Activated naive CD8-positive, alpha-beta T cell (primary cell): ENCODE measurements at regions not wholly inside any gene's neighbourhood (a gene's known extent, or its start where the extent isn't known, plus 50 kb on each side); places are given as distances from the start of the nearest gene placed in this dataset.
"Not testable (repeated sequence)": the region's sequence is repeated elsewhere in the genome, so short reads cannot be mapped to it uniquely, and the experiment has no call there.

Source experiments
- H3K27ac Mint-ChIP-seq: one replicate; pipeline ENCODE4 v1.8.0; 2021; ENCODE audit warnings: mixed read lengths
- H3K27me3 Mint-ChIP-seq: one replicate; pipeline ENCODE4 v1.8.0; 2021; ENCODE audit warnings: mixed read lengths
- H3K36me3 Mint-ChIP-seq: one replicate; pipeline ENCODE4 v1.8.0; 2021; ENCODE audit warnings: mixed read lengths
- H3K4me1 Mint-ChIP-seq: one replicate; pipeline ENCODE4 v1.8.0; 2021; ENCODE audit warnings: low read depth, mixed read lengths
- H3K4me3 Mint-ChIP-seq: one replicate; pipeline ENCODE4 v1.8.0; 2021; ENCODE audit warnings: mild to moderate bottlenecking, mixed read lengths
- H3K9me3 Mint-ChIP-seq: one replicate; pipeline ENCODE4 v1.8.0; 2021; ENCODE audit warnings: low read depth, mixed read lengths

DNA sequence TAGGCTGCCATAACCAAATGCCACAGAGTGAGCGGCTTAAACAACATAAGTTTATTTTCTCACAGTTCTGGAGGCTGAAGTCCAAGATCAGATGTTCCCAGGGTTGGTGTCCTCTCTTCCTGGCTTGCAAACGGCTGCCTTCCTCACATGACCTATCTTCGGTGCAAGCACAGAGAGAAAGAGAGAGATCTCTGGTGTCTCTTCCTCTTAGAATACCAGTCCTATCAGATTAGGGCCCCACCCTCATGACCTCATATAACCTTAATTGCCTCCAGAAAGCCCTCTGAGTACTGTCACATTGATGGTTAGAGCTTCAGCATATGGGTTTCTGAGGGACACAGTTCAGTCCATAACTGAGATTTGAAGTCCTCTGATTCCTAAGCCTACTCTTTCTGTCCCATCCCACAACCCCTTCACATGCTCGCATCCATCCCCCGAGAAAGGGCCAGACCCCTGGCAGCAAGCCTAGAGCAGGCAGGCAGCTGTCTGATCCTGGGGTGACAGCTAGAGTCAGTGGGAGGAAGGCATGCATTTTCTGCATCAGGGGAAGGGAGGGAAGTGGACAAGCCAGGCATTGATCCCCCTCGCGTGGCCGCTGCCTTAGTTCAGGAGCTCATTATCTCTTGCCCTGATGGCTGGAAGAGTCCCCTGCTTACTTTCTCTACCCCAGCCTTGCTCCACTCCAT, 114.1 kb downstream of the FAR1 start:
- peaks cover 1% of the 10 kb centered on the region for H3K4me1 Mint-ChIP-seq

DNA sequence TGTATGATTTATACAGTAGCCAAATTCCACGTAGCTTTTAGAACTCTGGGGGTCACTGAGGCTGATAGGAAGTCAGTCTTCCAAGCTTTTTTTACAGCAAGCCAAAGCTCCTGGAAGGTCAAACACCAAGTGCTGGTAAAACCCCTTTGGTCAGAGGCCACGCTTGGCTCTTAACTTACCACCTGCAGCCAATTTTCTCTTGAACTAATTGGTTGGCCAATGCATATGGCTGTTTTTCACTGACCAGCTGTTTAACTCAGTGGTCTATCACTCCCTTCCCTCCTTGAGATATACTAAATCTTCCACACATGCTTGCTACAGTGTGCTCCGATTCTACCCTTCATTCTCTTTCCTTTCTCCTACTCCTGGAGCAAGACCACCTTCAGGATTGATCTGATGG, 116.0 kb downstream of the FAR1 start:
- Mint-ChIP-seq H3K36me3 (no peaks in the 10 kb centered on the region), H3K4me1 (no peaks in the 10 kb centered on the region), H3K9me3 (no peaks in the 10 kb centered on the region), H3K27me3 (no peaks in the 10 kb centered on the region), H3K4me3 (no peak overlapping the region), H3K27ac (no peak overlapping the region)

More for the DNA sequence above, 114.1 kb downstream of the FAR1 start:
- H3K36me3 Mint-ChIP-seq, result no peaks in the 10 kb centered on the region
- no peak overlapping the region for H3K4me3 Mint-ChIP-seq
- H3K9me3 Mint-ChIP-seq, result no peaks in the 10 kb centered on the region
- H3K27me3 Mint-ChIP-seq, result no peaks in the 10 kb centered on the region
- H3K27ac Mint-ChIP-seq, result no peak overlapping the region

- Mint-ChIP-seq H3K27ac (no peak overlapping the region), H3K36me3 (no peaks in the 10 kb centered on the region), H3K4me3 (no peak overlapping the region), H3K27me3 (no peaks in the 10 kb centered on the region), H3K9me3 (no peaks in the 10 kb centered on the region), H3K4me1 (no peaks in the 10 kb centered on the region)
These were observed 116.4 kb downstream of the FAR1 start for GRCh38 chr11:13784855-13785254.

DNA sequence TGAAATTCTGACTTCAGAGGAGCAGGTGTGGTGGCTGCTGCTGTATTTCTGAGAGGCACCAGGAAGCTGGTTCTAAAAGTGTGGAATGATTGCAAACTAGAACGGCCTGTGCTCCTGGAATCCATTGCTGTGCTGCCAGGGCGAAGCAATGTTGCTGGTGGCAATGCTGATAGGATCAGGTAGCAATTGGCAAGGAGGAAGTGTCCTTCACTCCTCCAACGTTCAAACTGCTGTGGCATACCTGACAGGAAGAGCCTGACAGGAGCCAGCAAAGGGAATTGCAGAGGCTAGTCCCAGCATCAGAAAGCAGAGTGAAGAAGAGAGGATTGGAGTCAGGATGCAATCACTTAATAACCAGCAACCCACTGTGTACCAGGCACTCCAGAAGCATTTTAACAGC, 118.2 kb downstream of the FAR1 start:
- Mint-ChIP-seq H3K9me3 (no peaks in the 10 kb centered on the region), H3K27ac (no peak overlapping the region), H3K4me3 (no peak overlapping the region), H3K4me1 (no peaks in the 10 kb centered on the region), H3K27me3 (peaks cover 2% of the 10 kb centered on the region), H3K36me3 (no peaks in the 10 kb centered on the region)

- not testable (repeated sequence) for H3K27ac Mint-ChIP-seq, H3K4me3 Mint-ChIP-seq, H3K36me3 Mint-ChIP-seq, H3K4me1 Mint-ChIP-seq, H3K9me3 Mint-ChIP-seq, H3K27me3 Mint-ChIP-seq
These were observed 129.1 kb downstream of the FAR1 start for GRCh38 chr11:13797616-13798015.

DNA sequence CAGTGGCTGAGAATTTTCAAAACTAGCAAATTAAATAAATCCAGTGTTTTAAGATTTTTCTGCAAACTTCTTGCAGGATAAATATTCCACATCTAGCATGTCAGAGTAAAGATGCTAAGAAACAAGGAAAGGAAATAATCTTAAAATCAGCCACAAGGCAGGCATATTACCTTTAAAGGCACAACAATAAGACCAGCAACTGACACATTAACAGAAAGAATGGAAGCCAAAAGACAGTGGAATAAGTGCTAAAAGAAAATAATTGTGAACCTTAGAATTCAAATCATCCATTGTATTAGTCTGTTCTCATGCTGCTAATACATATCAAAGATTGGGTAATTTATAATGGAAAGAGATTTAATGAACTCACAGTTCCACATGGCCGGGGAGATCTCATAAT, 132.4 kb downstream of the FAR1 start:
- Mint-ChIP-seq H3K27ac (no peak overlapping the region), H3K4me3 (no peak overlapping the region), H3K27me3 (no peaks in the 10 kb centered on the region), H3K9me3 (peaks cover 16% of the 10 kb centered on the region), H3K4me1 (no peaks in the 10 kb centered on the region), H3K36me3 (peaks cover 11% of the 10 kb centered on the region)

DNA sequence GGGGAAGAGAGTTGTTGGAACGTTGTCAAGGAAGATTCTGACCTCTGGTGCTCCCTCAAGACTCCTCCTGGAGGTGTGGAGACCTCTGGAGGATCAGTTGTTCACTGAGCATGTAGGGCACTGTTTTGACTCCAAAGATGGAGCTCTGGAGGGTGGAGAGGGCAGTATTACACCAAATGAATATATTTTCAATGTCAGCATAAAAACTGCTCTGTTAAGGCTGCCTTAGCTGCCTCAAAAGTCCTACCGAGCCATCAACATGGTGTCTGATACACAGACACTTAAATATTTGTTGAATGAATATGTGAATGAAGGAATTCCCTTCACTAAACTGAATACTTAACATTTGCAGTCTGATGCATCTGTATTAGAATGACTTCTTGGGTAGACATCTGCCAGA, 144.2 kb upstream of the SPON1 start:
- peaks cover 10% of the 10 kb centered on the region for H3K9me3 Mint-ChIP-seq
- no peak overlapping the region for H3K27ac Mint-ChIP-seq
- peaks cover 3% of the 10 kb centered on the region for H3K4me1 Mint-ChIP-seq
- no peaks in the 10 kb centered on the region for H3K27me3 Mint-ChIP-seq
- H3K4me3 Mint-ChIP-seq, result no peak overlapping the region
- peaks cover 6% of the 10 kb centered on the region for H3K36me3 Mint-ChIP-seq

- H3K9me3 Mint-ChIP-seq, result peaks cover 9% of the 10 kb centered on the region
These were observed 135.8 kb upstream of the SPON1 start for GRCh38 chr11:13826505-13827278.

GRCh38 chr11:13831696-13832095, 130.8 kb upstream of the SPON1 start:
- Mint-ChIP-seq H3K4me3 (no peak overlapping the region), H3K27me3 (peaks cover 1% of the 10 kb centered on the region), H3K27ac (no peak overlapping the region), H3K9me3 (peaks cover 9% of the 10 kb centered on the region), H3K36me3 (peaks cover 3% of the 10 kb centered on the region), H3K4me1 (peaks cover 7% of the 10 kb centered on the region)

More at GRCh38 chr11:13826505-13827278, 135.8 kb upstream of the SPON1 start:
- Mint-ChIP-seq H3K27me3 (peaks cover 1% of the 10 kb centered on the region), H3K4me3 (no peak overlapping the region), H3K36me3 (peaks cover 5% of the 10 kb centered on the region), H3K4me1 (no peaks in the 10 kb centered on the region), H3K27ac (no peak overlapping the region)

DNA sequence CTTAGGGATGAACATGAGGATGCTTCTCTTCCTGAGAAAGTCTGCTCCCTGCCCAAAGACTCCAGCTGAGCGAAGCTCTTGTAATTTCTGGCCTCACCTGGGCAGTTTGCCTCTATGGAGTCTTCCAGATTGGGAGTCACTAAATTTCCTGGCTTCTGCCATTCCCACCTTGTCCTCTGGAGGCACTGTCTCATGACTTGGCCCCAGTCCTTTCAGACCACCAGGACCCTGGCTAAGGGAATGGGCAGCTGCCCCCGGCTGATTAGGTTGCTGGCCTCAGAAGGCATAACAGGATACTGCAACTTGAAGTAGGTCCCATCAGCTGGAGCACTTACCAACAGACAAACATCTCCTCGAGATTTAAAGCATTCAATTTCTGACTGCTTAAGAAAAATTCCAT, 128.1 kb upstream of the SPON1 start:
- Mint-ChIP-seq H3K27ac (no peak overlapping the region), H3K4me1 (peaks cover 25% of the 10 kb centered on the region), H3K9me3 (peaks cover 4% of the 10 kb centered on the region), H3K36me3 (peaks cover 3% of the 10 kb centered on the region), H3K27me3 (no peaks in the 10 kb centered on the region), H3K4me3 (no peak overlapping the region)

DNA sequence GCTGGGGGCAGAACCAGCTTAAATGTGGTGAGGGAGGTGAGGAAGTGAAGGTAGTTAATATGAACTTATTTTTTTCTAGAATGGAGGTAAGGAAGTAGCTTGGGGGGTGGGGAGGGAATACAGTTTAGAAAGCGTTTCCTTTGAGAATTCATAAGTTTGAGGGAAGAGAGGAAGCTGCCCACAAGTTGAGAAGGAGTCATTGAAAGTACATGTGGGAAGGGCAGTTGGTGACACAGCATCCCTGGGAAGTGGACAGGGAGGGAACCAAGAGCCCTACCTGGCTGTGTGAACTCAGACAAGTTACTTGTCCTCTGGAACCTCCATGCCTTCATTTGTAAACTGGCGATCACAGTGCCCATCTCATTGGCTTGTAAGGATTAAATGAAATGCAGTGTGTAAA, 125.9 kb upstream of the SPON1 start:
- H3K4me1 Mint-ChIP-seq, result peaks cover 25% of the 10 kb centered on the region
- no peaks in the 10 kb centered on the region for H3K9me3 Mint-ChIP-seq
- peak overlapping the region; percentile 24 for H3K4me3 Mint-ChIP-seq
- H3K36me3 Mint-ChIP-seq, result no peaks in the 10 kb centered on the region
- H3K27me3 Mint-ChIP-seq, result no peaks in the 10 kb centered on the region
- H3K27ac Mint-ChIP-seq, result no peak overlapping the region

GRCh38 chr11:13837286-13837685, 125.2 kb upstream of the SPON1 start:
- Mint-ChIP-seq H3K36me3 (no peaks in the 10 kb centered on the region), H3K4me3 (no peak overlapping the region), H3K9me3 (no peaks in the 10 kb centered on the region), H3K27ac (no peak overlapping the region), H3K4me1 (peaks cover 25% of the 10 kb centered on the region), H3K27me3 (no peaks in the 10 kb centered on the region)

GRCh38 chr11:13841393-13841792, 121.1 kb upstream of the SPON1 start:
- H3K27ac Mint-ChIP-seq, result no peak overlapping the region

GRCh38 chr11:13848031-13848430, 114.5 kb upstream of the SPON1 start:
- H3K36me3 Mint-ChIP-seq, result no peaks in the 10 kb centered on the region
- no peaks in the 10 kb centered on the region for H3K9me3 Mint-ChIP-seq
- no peak overlapping the region for H3K4me3 Mint-ChIP-seq
- no peaks in the 10 kb centered on the region for H3K27me3 Mint-ChIP-seq
- H3K4me1 Mint-ChIP-seq, result peaks cover 11% of the 10 kb centered on the region
- no peak overlapping the region for H3K27ac Mint-ChIP-seq

More at GRCh38 chr11:13841393-13841792, 121.1 kb upstream of the SPON1 start:
- no peak overlapping the region for H3K4me3 Mint-ChIP-seq
- H3K36me3 Mint-ChIP-seq, result no peaks in the 10 kb centered on the region
- no peaks in the 10 kb centered on the region for H3K27me3 Mint-ChIP-seq
- peaks cover 21% of the 10 kb centered on the region for H3K4me1 Mint-ChIP-seq
- no peaks in the 10 kb centered on the region for H3K9me3 Mint-ChIP-seq

DNA sequence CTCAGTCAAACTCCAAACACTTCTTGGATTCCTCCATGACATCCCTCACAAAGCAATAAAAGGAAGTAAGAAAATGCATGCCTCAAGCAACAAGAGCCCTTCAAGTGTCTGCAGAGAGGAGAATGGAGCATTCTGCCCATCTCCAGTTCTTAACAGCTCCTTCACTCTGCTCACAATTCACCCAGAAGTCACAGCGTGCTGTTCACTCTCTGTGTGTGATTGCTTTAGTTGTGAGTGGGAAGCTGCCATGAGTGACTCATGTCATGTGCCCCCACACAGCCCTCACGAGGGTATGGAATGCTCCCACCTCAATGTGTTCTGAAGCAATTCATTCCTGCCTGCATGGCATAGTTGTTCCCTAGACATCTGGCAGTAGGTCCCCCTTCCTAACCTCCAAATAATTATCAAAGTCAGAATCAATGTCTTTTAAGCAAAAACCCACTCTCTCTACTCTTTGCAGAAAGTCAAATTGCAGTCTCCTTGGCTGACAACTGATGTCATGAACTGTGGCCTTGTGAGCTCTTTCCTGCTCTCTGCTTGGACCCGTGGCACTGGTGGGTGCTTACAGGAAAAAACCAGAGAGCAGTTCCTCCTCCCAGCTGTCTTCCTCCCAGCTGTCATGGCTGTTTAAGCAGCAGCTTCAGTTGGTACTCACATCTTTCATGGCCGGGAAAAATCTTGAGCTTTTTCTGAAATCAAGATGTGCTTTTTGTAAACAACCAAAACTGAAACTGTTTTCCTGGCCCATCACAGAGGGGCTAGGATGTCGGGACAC, 112.1 kb upstream of the SPON1 start:
- Mint-ChIP-seq H3K27me3 (no peaks in the 10 kb centered on the region), H3K4me1 (peaks cover 11% of the 10 kb centered on the region), H3K9me3 (no peaks in the 10 kb centered on the region), H3K36me3 (no peaks in the 10 kb centered on the region), H3K4me3 (no peak overlapping the region), H3K27ac (no peak overlapping the region)
